Right lobe of liver (tissue), 6 donors: ENCODE measurements at regions not wholly inside any gene's neighbourhood (a gene's known extent, or its start where the extent isn't known, plus 50 kb on each side); places are given as distances from the start of the nearest gene placed in this dataset.

ENCODE experiments used
- ATAC-seq, 4 donors: fragments of 200-7000 bp; cut with Tn5 transposase; one replicate each; pipeline ENCODE4 v1.9.1; 2020; ENCODE audit warnings: mild to moderate bottlenecking in 4 of 4, moderate library complexity in 4 of 4
- DNase-seq, 3 donors: peaks; one replicate each; pipeline ENCODE4 v3.0.0-alpha.2; 2020
- H3K27ac ChIP-seq, 3 donors: fragments of 200-600 bp; one replicate each; pipeline ENCODE4 v1.8.0; 2022
- H3K27me3 ChIP-seq, 2 donors: fragments of 200-600 bp; one replicate each; pipeline ENCODE4 v1.8.0; 2022
- H3K36me3 ChIP-seq, 4 donors: fragments of 200-600 bp; sonication (generic) in 1 of 4; one replicate each; pipeline versions ENCODE4 v1.5.1 to v1.8.0; 2017 to 2022; ENCODE audit warnings: control low read depth in 1 of 4
- H3K4me1 ChIP-seq, 4 donors: fragments of 200-600 bp; sonication (generic) in 1 of 4; one replicate each; pipeline versions ENCODE4 v1.5.1 to v1.8.0; 2017 to 2022; ENCODE audit warnings: control low read depth in 1 of 4
- H3K4me3 ChIP-seq, 3 donors: fragments of 200-600 bp; one replicate each; pipeline ENCODE4 v1.8.0; 2022
- H3K9me3 ChIP-seq, 4 donors: fragments of 200-600 bp; sonication (generic) in 1 of 4; one replicate each; pipeline versions ENCODE4 v1.5.1 to v1.8.0; 2017 to 2022; ENCODE audit warnings: control low read depth in 1 of 4
- CTCF ChIP-seq, 4 donors: fragments of 200-600 bp in 3 of 4; fragments of 450-650 bp in 1 of 4; IDR thresholded peaks; one replicate each; pipeline versions ENCODE4 v1.5.1 to v1.8.0; 2016 to 2022; ENCODE audit warnings: antibody characterized with exemption in 4 of 4, mild to moderate bottlenecking in 2 of 4
- POLR2A ChIP-seq: fragments of 450-650 bp; IDR thresholded peaks from one replicate; pipeline ENCODE4 v1.6.1; 2017; ENCODE audit warnings: antibody characterized with exemption, mild to moderate bottlenecking
- WGBS: methylation state at CpG from one replicate; pipeline ENCODE4 v1.1.6; 2018; ENCODE audit warnings: low coverage, low lambda C conversion rate; ENCODE audit not compliant: insufficient coverage; ENCODE audit errors: missing lambda C conversion rate; 5-methylcytosine and 5-hydroxymethylcytosine counted together
- intact Hi-C, 2 donors: fragments of 100-400 bp; cut with DNase I; formaldehyde crosslinking; loops; one replicate each; pipeline versions ENCODE4 v1.11.2 to v1.14.1; 2022
- donor health status: DM: no; HTN: yes; CAD: no.
- donor health status: DM: no; HTN: no; CAD: no.
- donor health status: DM: no; HTN: no; CAD: no.
- donor health status: DM: no; HTN: yes; CAD: no.
- donor health status: DM: no; HTN: yes; CAD: no.

GRCh38 chr1:232140419-232141166 is 489.3 kb downstream of the SIPA1L2 start:
- Histone ChIP-seq H3K9me3 (no peaks in the 10 kb centered on the region), H3K4me1 (no peaks in the 10 kb centered on the region), H3K36me3 (no peaks in the 10 kb centered on the region), H3K27me3 (no peaks in the 10 kb centered on the region), H3K27ac (no peak overlapping the region), H3K4me3 (no peak overlapping the region)
- WGBS: 61% methylated on average over 4 of the region's 6 CpGs
- intact Hi-C loops: no loop called here
- TF ChIP-seq CTCF (IDR thresholded peaks at IDR 0.05): no peak
- TF ChIP-seq POLR2A: no peak
- ATAC-seq (no peak), DNase-seq (no peak)

GRCh38 chr1:232139444-232139843 is 490.5 kb downstream of the SIPA1L2 start:
- no peaks in the 10 kb centered on the region for H3K27me3 ChIP-seq
- intact Hi-C loops: no loop called here
- H3K36me3 ChIP-seq: no peaks in the 10 kb centered on the region
- no peak overlapping the region for H3K4me3 ChIP-seq
- ATAC-seq: no peak
- no peak for DNase-seq
- H3K27ac ChIP-seq: no peak overlapping the region
- TF ChIP-seq CTCF (IDR thresholded peaks at IDR 0.05): no peak
- no peak for TF ChIP-seq POLR2A
- no peaks in the 10 kb centered on the region for H3K4me1 ChIP-seq
- no peaks in the 10 kb centered on the region for H3K9me3 ChIP-seq
- WGBS: 84% methylated on average over 6 of the region's 6 CpGs

- WGBS: 59% methylated on average over 4 of the region's 7 CpGs
- no peak for DNase-seq
Observed at GRCh38 chr1:232138044-232138443, 491.9 kb downstream of the SIPA1L2 start.

GRCh38 chr1:232137066-232137465 is 492.9 kb downstream of the SIPA1L2 start:
- intact Hi-C loops: no loop called here
- H3K4me1 ChIP-seq: no peaks in the 10 kb centered on the region
- H3K27me3 ChIP-seq: no peaks in the 10 kb centered on the region
- no peaks in the 10 kb centered on the region for H3K9me3 ChIP-seq
- 27% methylated on average over 2 of the region's 3 CpGs for WGBS
- no peaks in the 10 kb centered on the region for H3K36me3 ChIP-seq
- no peak for TF ChIP-seq CTCF (IDR thresholded peaks at IDR 0.05)
- TF ChIP-seq POLR2A: no peak
- H3K4me3 ChIP-seq: no peak overlapping the region
- no peak for ATAC-seq
- H3K27ac ChIP-seq: no peak overlapping the region
- DNase-seq: no peak

More at GRCh38 chr1:232138044-232138443, 491.9 kb downstream of the SIPA1L2 start:
- intact Hi-C loops: no loop called here
- ATAC-seq: no peak
- Histone ChIP-seq H3K4me1 (no peaks in the 10 kb centered on the region), H3K27me3 (no peaks in the 10 kb centered on the region), H3K36me3 (no peaks in the 10 kb centered on the region), H3K9me3 (no peaks in the 10 kb centered on the region), H3K27ac (no peak overlapping the region), H3K4me3 (no peak overlapping the region)
- TF ChIP-seq POLR2A: no peak
- no peak for TF ChIP-seq CTCF (IDR thresholded peaks at IDR 0.05)
